Ovary (tissue), 7 donors: ENCODE measurements at regions not wholly inside any gene's neighbourhood (a gene's known extent, or its start where the extent isn't known, plus 50 kb on each side); places are given as distances from the start of the nearest gene placed in this dataset.

Experiments used
- DNase-seq, 5 donors: peaks; one replicate each; pipeline ENCODE4 v3.0.0-alpha.2; 2019 to 2020
- H3K27ac ChIP-seq, 2 donors: fragments of 200-600 bp; one replicate each; pipeline versions ENCODE4 v1.5.1 to v1.8.0; 2019 to 2022
- H3K27me3 ChIP-seq: fragments of 200-600 bp; one replicate; pipeline ENCODE4 v1.8.0; 2022
- H3K36me3 ChIP-seq: fragments of 200-600 bp; sonication (generic); one replicate; pipeline ENCODE4 v1.5.1; 2019
- H3K4me1 ChIP-seq: one replicate; pipeline ENCODE4 v1.8.1; 2013; ENCODE audit warnings: mild to moderate bottlenecking, moderate library complexity; ENCODE audit not compliant: insufficient read depth
- H3K4me3 ChIP-seq: fragments of 200-600 bp; sonication (generic); one replicate; pipeline ENCODE4 v1.5.1; 2017
- H3K9me3 ChIP-seq, 2 donors: fragments of 200-600 bp in 1 of 2; sonication (generic) in 1 of 2; one replicate each; pipeline versions ENCODE4 v1.5.1 to v1.8.1; 2013 to 2019; ENCODE audit warnings: mild to moderate bottlenecking in 1 of 2, moderate library complexity in 1 of 2
- CTCF ChIP-seq, 3 donors: fragments of 450-650 bp in 2 of 3; fragments of 200-600 bp in 1 of 3; IDR thresholded peaks; one replicate each; pipeline versions ENCODE4 v1.5.1 to v1.8.0; 2016 to 2022; ENCODE audit warnings: antibody characterized with exemption in 3 of 3, mild to moderate bottlenecking in 1 of 3
- EP300 ChIP-seq: sonication (generic); formaldehyde crosslinking; IDR thresholded peaks from one replicate; pipeline ENCODE4 v1.6.1; 2017; ENCODE audit warnings: antibody characterized with exemption
- POLR2A ChIP-seq: fragments of 450-650 bp; IDR thresholded peaks from one replicate; pipeline ENCODE4 v1.6.1; 2017; ENCODE audit warnings: antibody characterized with exemption, mild to moderate bottlenecking, moderate library complexity
- WGBS, 3 donors: extraction: QIAGEN DNeasy Blood & Tissue Kit in 1 of 3; methylation state at CpG; one replicate each; pipeline versions ENCODE4 v1.1.5 to v1.1.7; 2013 to 2017; 5-methylcytosine and 5-hydroxymethylcytosine counted together
- intact Hi-C, 4 donors: fragments of 100-400 bp; cut with DNase I; formaldehyde crosslinking; loops; one replicate each; pipeline versions ENCODE4 v1.11.0 to v1.15.1; 2022 to 2023
- donor health status: DM: no; HTN: no; CAD: no; lungs with moderate emphysema.
- donor health status: DM: no; HTN: no; CAD: no.
- donor health status: Bipolar disorder and iron deficiency.
- donor health status: DM: no; HTN: no; CAD: no.
- donor health status: DM: yes; HTN: yes; CAD: no.

GRCh38 chr11:123254357-123254756 lies 59.3 kb upstream of the CLMP start:
- peaks cover 2% of the 10 kb centered on the region for H3K4me1 ChIP-seq
- no peak overlapping the region for H3K27ac ChIP-seq
- intact Hi-C loops = no loop called here
- DNase-seq = no peak
- TF ChIP-seq CTCF (IDR thresholded peaks at IDR 0.05) = no peak
- no peak for TF ChIP-seq EP300
- TF ChIP-seq POLR2A = no peak
- no peak overlapping the region for H3K4me3 ChIP-seq
- no peaks in the 10 kb centered on the region for H3K27me3 ChIP-seq
- no peaks in the 10 kb centered on the region for H3K9me3 ChIP-seq
- H3K36me3 ChIP-seq = no peaks in the 10 kb centered on the region
- 84 to 96% (median 90%) methylated on average over 3 of the region's 3 CpGs for WGBS, 3 donors

- TF ChIP-seq EP300 = no peak
- H3K27me3 ChIP-seq = no peaks in the 10 kb centered on the region
- 14 to 41% (median 25%) methylated on average over 3 of the region's 3 CpGs for WGBS, 3 donors
- no peak overlapping the region for H3K27ac ChIP-seq
- H3K9me3 ChIP-seq = no peaks in the 10 kb centered on the region
- H3K4me3 ChIP-seq = no peak overlapping the region
- peaks cover 2% of the 10 kb centered on the region for H3K4me1 ChIP-seq
- no peaks in the 10 kb centered on the region for H3K36me3 ChIP-seq
- DNase-seq = no peak
- intact Hi-C loops = no loop called here
Measured at GRCh38 chr11:123253911-123254310, 58.9 kb upstream of the CLMP start.

DNA sequence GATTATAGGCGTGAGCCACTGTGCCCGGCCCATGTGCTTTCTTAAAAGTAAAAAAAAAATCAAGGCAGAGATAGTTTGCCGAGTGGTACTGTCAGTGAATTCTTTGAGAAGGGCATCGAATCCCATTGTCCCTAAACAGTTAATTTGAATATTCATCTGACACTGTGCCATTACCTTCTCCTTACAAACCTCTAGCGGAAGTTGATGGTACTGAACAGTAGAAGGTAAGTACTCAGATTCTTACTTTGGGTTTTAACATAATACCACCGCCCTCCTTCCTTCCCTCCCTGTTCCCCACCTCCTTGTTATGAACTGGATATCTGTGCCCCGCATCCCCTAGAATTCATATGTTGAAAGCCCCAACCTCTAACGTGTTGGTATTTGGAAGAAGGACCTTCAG lies 58.2 kb upstream of the CLMP start:
- H3K27ac ChIP-seq = no peak overlapping the region
- intact Hi-C loops = no loop called here
- peaks cover 2% of the 10 kb centered on the region for H3K4me1 ChIP-seq
- TF ChIP-seq EP300 (no peak), CTCF (IDR thresholded peaks at IDR 0.05) (no peak), POLR2A (no peak)
- no peak overlapping the region for H3K4me3 ChIP-seq
- no peaks in the 10 kb centered on the region for H3K27me3 ChIP-seq
- H3K9me3 ChIP-seq = no peaks in the 10 kb centered on the region
- 92 to 95% (median 94%) methylated on average over 8 of the region's 8 CpGs for WGBS, 3 donors
- no peaks in the 10 kb centered on the region for H3K36me3 ChIP-seq
- no peak for DNase-seq

- TF ChIP-seq EP300 (no peak), CTCF (IDR thresholded peaks at IDR 0.05) (no peak), POLR2A (no peak)
- 6 to 17% (median 12%) methylated on average over 7 of the region's 7 CpGs for WGBS, 3 donors
- intact Hi-C loops = no loop called here
- Histone ChIP-seq H3K9me3 (no peaks in the 10 kb centered on the region), H3K36me3 (no peaks in the 10 kb centered on the region), H3K4me3 (no peak overlapping the region), H3K4me1 (peaks cover 2% of the 10 kb centered on the region), H3K27me3 (no peaks in the 10 kb centered on the region), H3K27ac (no peak overlapping the region)
- DNase-seq = peak; percentile 71 to 84 (median 74)
Measured at GRCh38 chr11:123251657-123252344, 56.8 kb upstream of the CLMP start.

DNA sequence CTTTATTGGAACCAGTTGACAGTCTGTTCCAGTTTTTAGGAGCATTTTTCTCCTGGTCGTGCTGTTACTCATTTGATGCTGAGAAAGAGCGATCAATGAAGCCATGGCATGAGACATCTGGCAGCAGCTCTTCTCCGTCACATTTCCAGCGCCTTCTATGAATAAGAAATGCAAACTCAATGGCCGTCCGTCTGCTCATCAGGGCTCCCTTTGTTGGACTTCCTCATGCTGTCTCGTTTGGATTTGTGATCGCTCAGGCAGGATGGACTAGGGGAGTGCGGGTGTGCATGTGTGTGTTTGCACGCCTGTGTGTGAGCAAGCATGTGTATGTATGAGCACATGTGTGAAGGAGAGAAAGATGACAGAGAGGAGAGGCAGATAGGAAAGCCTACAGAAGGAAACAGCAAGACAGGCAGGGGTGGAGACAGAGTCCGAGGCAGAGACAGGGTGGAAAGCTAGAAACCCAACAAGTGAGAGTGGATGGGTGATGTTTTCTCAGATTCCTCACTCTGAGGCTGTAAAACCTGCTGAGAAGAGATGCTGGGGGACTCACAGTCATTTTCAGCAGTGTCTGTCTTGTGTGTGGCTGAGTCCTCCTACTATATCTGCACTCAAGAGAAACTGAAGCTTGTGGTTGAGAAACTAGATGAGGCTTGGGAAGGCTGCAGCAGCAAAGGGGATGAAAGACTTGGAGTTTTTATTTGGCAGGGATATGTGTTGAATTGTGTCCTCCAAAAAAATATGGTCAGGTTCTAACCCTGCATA lies 56.0 kb upstream of the CLMP start:
- H3K4me1 ChIP-seq = peaks cover 2% of the 10 kb centered on the region
- no peak for DNase-seq
- H3K27me3 ChIP-seq = no peaks in the 10 kb centered on the region
- intact Hi-C loops = no loop called here
- no peak for TF ChIP-seq CTCF (IDR thresholded peaks at IDR 0.05)
- no peak for TF ChIP-seq POLR2A
- no peak for TF ChIP-seq EP300
- H3K9me3 ChIP-seq = no peaks in the 10 kb centered on the region
- H3K36me3 ChIP-seq = no peaks in the 10 kb centered on the region
- WGBS, 3 donors = 90 to 91% (median 91%) methylated on average over 11 of the region's 11 CpGs
- no peak overlapping the region for H3K4me3 ChIP-seq
- no peak overlapping the region for H3K27ac ChIP-seq
